SK-N-SH (cell line): ENCODE measurements at regions not wholly inside any gene's neighbourhood (a gene's known extent, or its start where the extent isn't known, plus 50 kb on each side); places are given as distances from the start of the nearest gene placed in this dataset.

Source experiments
- CTCF ChIP-seq: fragments of 200-600 bp; sonication (generic); IDR thresholded peaks from 2 replicates; pipeline ENCODE4 v1.6.1; 2017; ENCODE audit warnings: antibody characterized with exemption, mild to moderate bottlenecking, moderate library complexity
- FOXM1 ChIP-seq: IDR thresholded peaks from 2 replicates; pipeline ENCODE4 v1.4.0; 2012; ENCODE audit warnings: low read depth, mild to moderate bottlenecking
- MXI1 ChIP-seq: IDR thresholded peaks from 2 replicates; pipeline ENCODE4 v1.6.1; 2012; ENCODE audit warnings: mild to moderate bottlenecking, low read depth, low read length, improper control_type of control experiment
- RAD21 ChIP-seq: IDR thresholded peaks from 2 replicates; pipeline ENCODE4 v1.6.1; 2012; ENCODE audit warnings: mild to moderate bottlenecking, low read length
- RCOR1 ChIP-seq: fragments of 150-350 bp; IDR thresholded peaks from 2 replicates; pipeline ENCODE4 v1.6.1; 2017; ENCODE audit warnings: antibody characterized with exemption, low read length
- SIN3A ChIP-seq: IDR thresholded peaks from 2 replicates; pipeline ENCODE4 v1.6.1; 2012; ENCODE audit warnings: low read depth, mild to moderate bottlenecking, low read length, moderate library complexity, borderline replicate concordance
- TAF1 ChIP-seq: IDR thresholded peaks from 2 replicates; pipeline ENCODE4 v1.6.1; 2012; ENCODE audit warnings: low read depth, mild to moderate bottlenecking, low read length, moderate library complexity, borderline replicate concordance
- TF ChIP-seq, protein P1 (sequence below): IDR thresholded peaks from 2 replicates; pipeline ENCODE4 v1.6.1; 2012; ENCODE audit warnings: mild to moderate bottlenecking, low read depth, low read length, moderate library complexity
- TF ChIP-seq, protein P2 (sequence below): IDR thresholded peaks from 2 replicates; pipeline ENCODE4; 2012

GRCh38 chr5:142425286-142426065 is 100.7 kb upstream of the SPRY4 start:
- TF ChIP-seq CTCF: no peak
- TF ChIP-seq RAD21: no peak
- TF ChIP-seq, protein P1, sequence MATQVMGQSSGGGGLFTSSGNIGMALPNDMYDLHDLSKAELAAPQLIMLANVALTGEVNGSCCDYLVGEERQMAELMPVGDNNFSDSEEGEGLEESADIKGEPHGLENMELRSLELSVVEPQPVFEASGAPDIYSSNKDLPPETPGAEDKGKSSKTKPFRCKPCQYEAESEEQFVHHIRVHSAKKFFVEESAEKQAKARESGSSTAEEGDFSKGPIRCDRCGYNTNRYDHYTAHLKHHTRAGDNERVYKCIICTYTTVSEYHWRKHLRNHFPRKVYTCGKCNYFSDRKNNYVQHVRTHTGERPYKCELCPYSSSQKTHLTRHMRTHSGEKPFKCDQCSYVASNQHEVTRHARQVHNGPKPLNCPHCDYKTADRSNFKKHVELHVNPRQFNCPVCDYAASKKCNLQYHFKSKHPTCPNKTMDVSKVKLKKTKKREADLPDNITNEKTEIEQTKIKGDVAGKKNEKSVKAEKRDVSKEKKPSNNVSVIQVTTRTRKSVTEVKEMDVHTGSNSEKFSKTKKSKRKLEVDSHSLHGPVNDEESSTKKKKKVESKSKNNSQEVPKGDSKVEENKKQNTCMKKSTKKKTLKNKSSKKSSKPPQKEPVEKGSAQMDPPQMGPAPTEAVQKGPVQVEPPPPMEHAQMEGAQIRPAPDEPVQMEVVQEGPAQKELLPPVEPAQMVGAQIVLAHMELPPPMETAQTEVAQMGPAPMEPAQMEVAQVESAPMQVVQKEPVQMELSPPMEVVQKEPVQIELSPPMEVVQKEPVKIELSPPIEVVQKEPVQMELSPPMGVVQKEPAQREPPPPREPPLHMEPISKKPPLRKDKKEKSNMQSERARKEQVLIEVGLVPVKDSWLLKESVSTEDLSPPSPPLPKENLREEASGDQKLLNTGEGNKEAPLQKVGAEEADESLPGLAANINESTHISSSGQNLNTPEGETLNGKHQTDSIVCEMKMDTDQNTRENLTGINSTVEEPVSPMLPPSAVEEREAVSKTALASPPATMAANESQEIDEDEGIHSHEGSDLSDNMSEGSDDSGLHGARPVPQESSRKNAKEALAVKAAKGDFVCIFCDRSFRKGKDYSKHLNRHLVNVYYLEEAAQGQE: no peak
- TF ChIP-seq, protein P2, sequence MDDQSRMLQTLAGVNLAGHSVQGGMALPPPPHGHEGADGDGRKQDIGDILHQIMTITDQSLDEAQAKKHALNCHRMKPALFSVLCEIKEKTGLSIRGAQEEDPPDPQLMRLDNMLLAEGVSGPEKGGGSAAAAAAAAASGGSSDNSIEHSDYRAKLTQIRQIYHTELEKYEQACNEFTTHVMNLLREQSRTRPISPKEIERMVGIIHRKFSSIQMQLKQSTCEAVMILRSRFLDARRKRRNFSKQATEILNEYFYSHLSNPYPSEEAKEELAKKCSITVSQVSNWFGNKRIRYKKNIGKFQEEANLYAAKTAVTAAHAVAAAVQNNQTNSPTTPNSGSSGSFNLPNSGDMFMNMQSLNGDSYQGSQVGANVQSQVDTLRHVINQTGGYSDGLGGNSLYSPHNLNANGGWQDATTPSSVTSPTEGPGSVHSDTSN: no peak
- TF ChIP-seq SIN3A: no peak
- TF ChIP-seq MXI1: no peak
- no peak for TF ChIP-seq RCOR1
- TF ChIP-seq FOXM1: no peak
- no peak for TF ChIP-seq TAF1
